Vagina (tissue), 2 donors: ENCODE measurements at regions not wholly inside any gene's neighbourhood (a gene's known extent, or its start where the extent isn't known, plus 50 kb on each side); places are given as distances from the start of the nearest gene placed in this dataset.

Source experiments
- DNase-seq, 2 donors: peaks; one replicate each; pipeline ENCODE4 v3.0.0-alpha.2; 2017; ENCODE audit errors: extremely low spot score in 2 of 2
- H3K27ac ChIP-seq: fragments of 200-600 bp; sonication (generic); one replicate; pipeline ENCODE4 v1.5.1; 2019
- H3K27me3 ChIP-seq: fragments of 200-600 bp; sonication (generic); one replicate; pipeline ENCODE4 v1.5.1; 2019
- H3K36me3 ChIP-seq, 2 donors: fragments of 200-600 bp; sonication (generic); one replicate each; pipeline ENCODE4 v1.5.1; 2017 to 2019
- H3K4me1 ChIP-seq: fragments of 200-600 bp; sonication (generic); one replicate; pipeline ENCODE4 v1.5.1; 2019
- H3K4me3 ChIP-seq, 2 donors: fragments of 200-600 bp; sonication (generic); 1 replicate in 1 of 2; 2 replicates in 1 of 2; pipeline ENCODE4 v1.5.1; 2016 to 2019
- H3K9me3 ChIP-seq: fragments of 200-600 bp; sonication (generic); one replicate; pipeline ENCODE4 v1.5.1; 2019
- POLR2A ChIP-seq, 2 donors: fragments of 450-650 bp; IDR thresholded peaks; one replicate each; pipeline ENCODE4 v1.6.1; 2017; ENCODE audit warnings: antibody characterized with exemption in 2 of 2, mild to moderate bottlenecking in 2 of 2, moderate library complexity in 2 of 2
- POLR2AphosphoS5 ChIP-seq, 2 donors: sonication (generic); formaldehyde crosslinking; IDR thresholded peaks; one replicate each; pipeline ENCODE4 v1.9.0; 2017; ENCODE audit warnings: antibody characterized with exemption in 2 of 2, mild to moderate bottlenecking in 2 of 2, low read depth in 1 of 2; ENCODE audit not compliant: insufficient read depth in 1 of 2
- intact Hi-C: fragments of 100-400 bp; cut with DNase I; formaldehyde crosslinking; loops from one replicate; pipeline ENCODE4 v1.15.1; 2023
- TF ChIP-seq, protein P1 (sequence below), 3 experiments: fragments of 450-650 bp in 2 of 3; fragments of 200-600 bp in 1 of 3; sonication (generic) in 1 of 3; IDR thresholded peaks; one replicate each; pipeline ENCODE4 v1.5.1; 2017 to 2019; ENCODE audit warnings: antibody characterized with exemption in 3 of 3, mild to moderate bottlenecking in 2 of 3, moderate library complexity in 2 of 3

DNA sequence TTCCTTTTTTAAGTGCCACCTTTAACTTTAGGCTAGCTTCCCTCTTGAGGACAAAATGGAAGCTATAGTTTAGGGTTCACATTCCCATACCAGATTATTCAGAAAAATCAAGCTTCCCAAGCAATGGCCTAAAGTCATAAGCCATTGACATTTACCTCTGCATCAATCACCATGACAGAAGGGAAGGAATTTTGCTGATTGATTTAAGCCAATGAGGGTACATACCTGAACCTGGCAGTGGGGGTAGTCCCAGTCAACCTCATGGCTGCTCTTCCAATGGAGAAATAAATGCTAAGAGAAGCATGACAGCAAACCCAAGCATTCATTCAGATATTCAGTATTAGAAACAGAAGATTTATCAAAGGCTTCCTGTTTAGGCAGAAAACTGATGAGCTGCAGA, 128.4 kb upstream of the CREB1 start:
- Histone ChIP-seq H3K27me3 (no peaks in the 10 kb centered on the region), H3K27ac (no peak overlapping the region), H3K4me3 (no peak overlapping the region), H3K9me3 (no peaks in the 10 kb centered on the region), H3K4me1 (no peaks in the 10 kb centered on the region), H3K36me3 (no peaks in the 10 kb centered on the region)
- no peak for DNase-seq
- TF ChIP-seq POLR2A (IDR thresholded peaks at IDR 0.05) (no peak), POLR2AphosphoS5 (IDR thresholded peaks at IDR 0.05; ENCODE audit: insufficient read depth in 1 of 2, low read depth in 1 of 2) (no peak)
- TF ChIP-seq, protein P1, sequence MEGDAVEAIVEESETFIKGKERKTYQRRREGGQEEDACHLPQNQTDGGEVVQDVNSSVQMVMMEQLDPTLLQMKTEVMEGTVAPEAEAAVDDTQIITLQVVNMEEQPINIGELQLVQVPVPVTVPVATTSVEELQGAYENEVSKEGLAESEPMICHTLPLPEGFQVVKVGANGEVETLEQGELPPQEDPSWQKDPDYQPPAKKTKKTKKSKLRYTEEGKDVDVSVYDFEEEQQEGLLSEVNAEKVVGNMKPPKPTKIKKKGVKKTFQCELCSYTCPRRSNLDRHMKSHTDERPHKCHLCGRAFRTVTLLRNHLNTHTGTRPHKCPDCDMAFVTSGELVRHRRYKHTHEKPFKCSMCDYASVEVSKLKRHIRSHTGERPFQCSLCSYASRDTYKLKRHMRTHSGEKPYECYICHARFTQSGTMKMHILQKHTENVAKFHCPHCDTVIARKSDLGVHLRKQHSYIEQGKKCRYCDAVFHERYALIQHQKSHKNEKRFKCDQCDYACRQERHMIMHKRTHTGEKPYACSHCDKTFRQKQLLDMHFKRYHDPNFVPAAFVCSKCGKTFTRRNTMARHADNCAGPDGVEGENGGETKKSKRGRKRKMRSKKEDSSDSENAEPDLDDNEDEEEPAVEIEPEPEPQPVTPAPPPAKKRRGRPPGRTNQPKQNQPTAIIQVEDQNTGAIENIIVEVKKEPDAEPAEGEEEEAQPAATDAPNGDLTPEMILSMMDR (IDR thresholded peaks at IDR 0.05), result no peak
- intact Hi-C loops, result no loop called here

DNA sequence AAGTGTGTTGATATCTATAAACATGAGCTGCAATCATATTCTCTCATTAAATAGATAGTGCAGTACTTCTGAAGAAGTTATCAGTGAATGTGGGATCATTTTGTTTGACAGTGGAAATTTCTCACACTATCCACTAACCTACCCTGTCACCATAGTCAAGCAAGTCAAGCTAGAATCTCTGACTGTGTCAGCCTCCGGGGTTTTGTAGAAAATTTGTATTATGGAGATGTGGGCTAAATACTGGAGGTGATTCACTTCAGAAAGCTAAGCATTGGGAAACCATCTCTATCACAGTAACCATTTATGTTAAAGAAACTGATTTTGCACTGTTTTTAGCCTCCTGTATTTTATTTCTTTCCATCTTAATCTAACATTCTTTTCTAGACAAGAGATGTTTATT, 126.6 kb upstream of the CREB1 start:
- intact Hi-C loops, result no loop called here
- H3K27ac ChIP-seq, result no peak overlapping the region

DNA sequence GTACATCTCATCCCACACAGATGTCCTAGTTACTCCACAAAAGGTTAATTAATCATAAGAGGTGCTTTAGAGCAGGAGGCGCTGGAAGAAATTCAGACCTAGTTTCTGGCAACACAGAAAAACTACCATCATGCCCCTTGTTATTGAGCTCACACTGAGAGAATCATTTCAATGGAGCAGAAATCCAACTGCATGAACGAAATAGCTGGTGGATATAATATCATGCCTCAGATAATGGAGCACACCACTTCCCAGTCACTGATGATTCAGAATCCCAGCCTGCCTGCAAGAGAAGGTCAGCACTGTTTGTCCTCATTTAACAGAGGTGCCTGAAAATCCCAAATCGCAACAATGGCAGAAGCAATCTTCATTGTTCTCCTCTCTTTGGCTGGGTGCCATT, 125.8 kb upstream of the CREB1 start:
- Histone ChIP-seq H3K36me3 (no peaks in the 10 kb centered on the region), H3K27ac (no peak overlapping the region), H3K9me3 (no peaks in the 10 kb centered on the region), H3K27me3 (no peaks in the 10 kb centered on the region), H3K4me3 (no peak overlapping the region), H3K4me1 (peaks cover 11% of the 10 kb centered on the region)
- TF ChIP-seq, protein P1 (IDR thresholded peaks at IDR 0.05), result no peak
- no peak for TF ChIP-seq POLR2AphosphoS5 (IDR thresholded peaks at IDR 0.05; ENCODE audit: insufficient read depth in 1 of 2, low read depth in 1 of 2)
- no peak for TF ChIP-seq POLR2A (IDR thresholded peaks at IDR 0.05)
- intact Hi-C loops, result no loop called here
- no peak for DNase-seq

More for the DNA sequence above, 126.6 kb upstream of the CREB1 start:
- H3K4me1 ChIP-seq, result peaks cover 3% of the 10 kb centered on the region
- no peaks in the 10 kb centered on the region for H3K36me3 ChIP-seq
- DNase-seq, result no peak
- no peaks in the 10 kb centered on the region for H3K27me3 ChIP-seq
- TF ChIP-seq, protein P1 (IDR thresholded peaks at IDR 0.05), result no peak
- TF ChIP-seq POLR2AphosphoS5 (IDR thresholded peaks at IDR 0.05; ENCODE audit: insufficient read depth in 1 of 2, low read depth in 1 of 2), result no peak
- TF ChIP-seq POLR2A (IDR thresholded peaks at IDR 0.05), result no peak
- no peaks in the 10 kb centered on the region for H3K9me3 ChIP-seq
- no peak overlapping the region for H3K4me3 ChIP-seq

DNA sequence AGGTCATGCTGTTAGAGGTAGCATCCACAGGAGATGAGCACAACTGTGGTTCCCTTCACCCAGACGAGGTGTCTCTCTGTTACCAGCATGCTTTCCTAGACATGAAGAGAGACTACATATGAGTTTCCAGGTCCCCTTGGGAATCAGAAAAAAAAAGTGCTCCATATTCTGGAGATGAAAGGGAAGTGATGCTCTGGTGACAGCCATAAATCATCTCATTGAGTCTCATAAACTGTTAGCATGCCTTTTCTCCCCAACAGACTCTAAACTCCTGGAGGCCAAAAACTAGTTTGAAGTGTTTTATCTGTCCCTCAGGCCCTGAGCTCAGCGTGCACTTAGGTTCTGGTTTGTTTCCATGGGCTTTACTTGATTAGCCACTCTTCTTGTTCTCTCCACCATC, 124.6 kb upstream of the CREB1 start:
- H3K36me3 ChIP-seq, result no peaks in the 10 kb centered on the region
- H3K27me3 ChIP-seq, result no peaks in the 10 kb centered on the region
- intact Hi-C loops, result no loop called here
- peaks cover 19% of the 10 kb centered on the region for H3K4me1 ChIP-seq
- no peak overlapping the region for H3K27ac ChIP-seq
- DNase-seq, result no peak
- no peak for TF ChIP-seq POLR2A (IDR thresholded peaks at IDR 0.05)
- TF ChIP-seq, protein P1 (IDR thresholded peaks at IDR 0.05), result no peak
- no peak for TF ChIP-seq POLR2AphosphoS5 (IDR thresholded peaks at IDR 0.05; ENCODE audit: insufficient read depth in 1 of 2, low read depth in 1 of 2)
- no peak overlapping the region for H3K4me3 ChIP-seq
- no peaks in the 10 kb centered on the region for H3K9me3 ChIP-seq

DNA sequence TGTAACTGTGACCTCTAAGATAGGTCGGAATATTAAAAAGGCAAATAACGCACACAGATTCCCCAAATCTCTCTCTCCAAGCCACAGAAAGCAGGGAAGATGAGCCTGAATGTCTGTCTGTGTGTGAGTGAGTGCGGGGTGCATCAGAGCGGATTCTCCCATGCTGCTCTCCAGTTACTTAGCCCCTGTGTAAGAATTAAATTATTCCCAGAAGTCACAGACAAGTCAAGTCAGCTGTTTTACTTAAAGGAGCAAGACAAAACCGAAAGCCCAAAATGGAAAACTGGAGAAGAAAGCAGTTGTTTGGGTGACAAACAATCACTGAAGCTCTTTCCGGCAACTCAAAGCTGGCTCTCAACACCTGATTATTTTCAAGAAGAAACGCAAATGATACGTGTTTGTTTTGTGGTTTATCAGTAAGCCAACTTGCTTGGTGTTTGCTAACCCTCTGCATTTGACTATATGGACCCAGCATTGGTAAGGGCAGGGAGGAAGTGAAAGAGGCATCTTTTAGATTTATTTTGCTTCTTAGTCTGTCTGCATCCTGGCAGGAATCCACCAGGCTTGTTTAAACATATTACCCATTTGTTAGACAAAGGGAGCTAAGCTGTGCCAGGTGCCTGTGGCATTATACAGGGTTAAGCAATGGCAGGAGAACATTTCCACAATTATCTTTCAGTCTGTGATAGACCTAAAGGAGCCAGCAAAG, 121.5 kb upstream of the CREB1 start:
- intact Hi-C loops, result no loop called here
- H3K4me1 ChIP-seq, result peaks cover 19% of the 10 kb centered on the region
- DNase-seq, result no peak
- no peaks in the 10 kb centered on the region for H3K36me3 ChIP-seq
- no peaks in the 10 kb centered on the region for H3K27me3 ChIP-seq
- no peak overlapping the region for H3K4me3 ChIP-seq
- TF ChIP-seq POLR2AphosphoS5 (IDR thresholded peaks at IDR 0.05; ENCODE audit: insufficient read depth in 1 of 2, low read depth in 1 of 2), result peak in 1 of 2 donors; percentile 76
- TF ChIP-seq, protein P1 (IDR thresholded peaks at IDR 0.05), result no peak
- no peaks in the 10 kb centered on the region for H3K9me3 ChIP-seq
- H3K27ac ChIP-seq, result no peak overlapping the region
